ENCODE measurements at regions not wholly inside any gene's neighbourhood (a gene's known extent, or its start where the extent isn't known, plus 50 kb on each side); places are given as distances from the start of the nearest gene placed in this dataset.

DNA sequence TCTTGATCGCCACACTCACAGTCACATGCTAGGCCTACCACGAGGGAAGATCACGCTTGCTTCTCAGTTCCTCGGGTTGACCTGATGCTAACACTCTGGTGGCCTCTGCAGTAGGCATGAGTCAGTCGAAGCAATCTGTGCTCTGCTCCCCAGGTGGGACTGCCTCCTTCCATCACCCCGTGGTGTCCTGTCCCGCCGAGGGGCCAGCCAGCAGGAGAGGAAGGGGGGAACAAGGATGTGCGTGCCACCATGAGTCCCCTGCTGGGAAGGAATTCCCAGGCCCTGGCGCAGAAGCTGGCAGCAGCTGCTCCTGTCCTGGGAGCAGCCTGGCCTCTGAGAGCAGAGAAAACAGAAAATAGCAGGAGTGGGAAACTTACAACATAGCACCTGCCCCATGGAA is 695.0 kb upstream of the NRP1 start:
- H3K4me2 ChIP-seq (ENCODE audit: control insufficient read depth, extremely low read depth, insufficient read depth, low read depth, low read length), result no peak overlapping the region
- H3K4me3 ChIP-seq (ENCODE audit: control insufficient read depth in 2 of 3, extremely low read depth in 1 of 3, insufficient read depth in 2 of 3, low read depth in 1 of 3, low read length in 3 of 3), result no peak overlapping the region
- no peaks in the 10 kb centered on the region for H3K9me1 ChIP-seq (ENCODE audit: control insufficient read depth, extremely low read depth, insufficient read depth, low read length)
- no peak for TF ChIP-seq EZH2 (IDR thresholded peaks at IDR 0.05; ENCODE audit: low read length)
- TF ChIP-seq, protein P1, sequence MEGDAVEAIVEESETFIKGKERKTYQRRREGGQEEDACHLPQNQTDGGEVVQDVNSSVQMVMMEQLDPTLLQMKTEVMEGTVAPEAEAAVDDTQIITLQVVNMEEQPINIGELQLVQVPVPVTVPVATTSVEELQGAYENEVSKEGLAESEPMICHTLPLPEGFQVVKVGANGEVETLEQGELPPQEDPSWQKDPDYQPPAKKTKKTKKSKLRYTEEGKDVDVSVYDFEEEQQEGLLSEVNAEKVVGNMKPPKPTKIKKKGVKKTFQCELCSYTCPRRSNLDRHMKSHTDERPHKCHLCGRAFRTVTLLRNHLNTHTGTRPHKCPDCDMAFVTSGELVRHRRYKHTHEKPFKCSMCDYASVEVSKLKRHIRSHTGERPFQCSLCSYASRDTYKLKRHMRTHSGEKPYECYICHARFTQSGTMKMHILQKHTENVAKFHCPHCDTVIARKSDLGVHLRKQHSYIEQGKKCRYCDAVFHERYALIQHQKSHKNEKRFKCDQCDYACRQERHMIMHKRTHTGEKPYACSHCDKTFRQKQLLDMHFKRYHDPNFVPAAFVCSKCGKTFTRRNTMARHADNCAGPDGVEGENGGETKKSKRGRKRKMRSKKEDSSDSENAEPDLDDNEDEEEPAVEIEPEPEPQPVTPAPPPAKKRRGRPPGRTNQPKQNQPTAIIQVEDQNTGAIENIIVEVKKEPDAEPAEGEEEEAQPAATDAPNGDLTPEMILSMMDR (optimal IDR thresholded peaks at IDR 0.05 in 1 of 3, IDR thresholded peaks at IDR 0.05 in 1 of 3, conservative IDR thresholded peaks at IDR 0.05 in 1 of 3; ENCODE audit: extremely low read depth in 1 of 3, insufficient read depth in 2 of 3, low read length in 3 of 3), result no peak
- H3K4me1 ChIP-seq (ENCODE audit: control insufficient read depth, extremely low read depth, insufficient read depth, low read length), result no peaks in the 10 kb centered on the region
- no peak overlapping the region for H3K27ac ChIP-seq (ENCODE audit: control insufficient read depth, insufficient read depth, low read length)
- FAIRE-seq, result no peak
- H4K20me1 ChIP-seq (ENCODE audit: control insufficient read depth, extremely low read depth, insufficient read depth, low read length), result no peaks in the 10 kb centered on the region
- H3K79me2 ChIP-seq (ENCODE audit: control insufficient read depth, insufficient read depth, low read length), result no peaks in the 10 kb centered on the region
- no peak overlapping the region for H2AFZ ChIP-seq (ENCODE audit: control insufficient read depth, low read length)
- dilution Hi-C loops (cut with MboI; ENCODE audit: extremely low pct_ligation_motif_present, low sequenced_read_pairs), result no loop called here
- no peaks in the 10 kb centered on the region for H3K36me3 ChIP-seq (ENCODE audit: control insufficient read depth in 2 of 2, extremely low read depth in 1 of 2, insufficient read depth in 2 of 2, low read length in 2 of 2)
- DNase-seq (ENCODE audit: low read depth, low spot score), result no peak
- H3K9me3 ChIP-seq (ENCODE audit: control insufficient read depth, low read depth, low read length), result no peaks in the 10 kb centered on the region
- no peak overlapping the region for H3K9ac ChIP-seq (ENCODE audit: control insufficient read depth, extremely low read depth, insufficient read depth, low read length)
- no peaks in the 10 kb centered on the region for H3K27me3 ChIP-seq (ENCODE audit: control insufficient read depth, extremely low read depth, insufficient read depth, low read length)

DNA sequence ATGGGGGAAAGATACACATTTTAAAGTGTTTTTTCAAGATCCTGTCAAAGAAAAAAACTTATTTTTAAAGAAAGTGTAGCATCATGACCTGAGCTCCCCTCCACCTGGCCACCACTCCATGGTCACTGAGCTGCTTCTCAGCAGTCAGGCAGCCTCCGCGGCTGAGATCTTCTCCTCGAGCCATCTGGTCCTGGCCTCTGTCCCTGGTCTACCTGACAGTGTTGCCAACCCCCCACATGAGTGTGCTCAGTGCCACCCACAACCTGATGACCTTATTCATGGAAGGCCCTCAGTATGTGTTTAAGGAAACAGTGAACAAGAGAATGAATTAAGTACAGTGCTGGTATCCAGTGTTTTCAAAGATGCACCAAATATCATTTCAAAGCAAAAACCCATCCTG is 694.5 kb upstream of the NRP1 start:
- Histone ChIP-seq H3K79me2 (ENCODE audit: control insufficient read depth, insufficient read depth, low read length) (no peaks in the 10 kb centered on the region), H3K4me3 (ENCODE audit: control insufficient read depth in 2 of 3, extremely low read depth in 1 of 3, insufficient read depth in 2 of 3, low read depth in 1 of 3, low read length in 3 of 3) (no peak overlapping the region), H3K9me1 (ENCODE audit: control insufficient read depth, extremely low read depth, insufficient read depth, low read length) (no peaks in the 10 kb centered on the region), H3K36me3 (ENCODE audit: control insufficient read depth in 2 of 2, extremely low read depth in 1 of 2, insufficient read depth in 2 of 2, low read length in 2 of 2) (no peaks in the 10 kb centered on the region), H3K4me1 (ENCODE audit: control insufficient read depth, extremely low read depth, insufficient read depth, low read length) (no peaks in the 10 kb centered on the region), H3K9ac (ENCODE audit: control insufficient read depth, extremely low read depth, insufficient read depth, low read length) (no peak overlapping the region), H2AFZ (ENCODE audit: control insufficient read depth, low read length) (no peak overlapping the region), H3K27ac (ENCODE audit: control insufficient read depth, insufficient read depth, low read length) (no peak overlapping the region), H3K27me3 (ENCODE audit: control insufficient read depth, extremely low read depth, insufficient read depth, low read length) (no peaks in the 10 kb centered on the region), H4K20me1 (ENCODE audit: control insufficient read depth, extremely low read depth, insufficient read depth, low read length) (no peaks in the 10 kb centered on the region), H3K4me2 (ENCODE audit: control insufficient read depth, extremely low read depth, insufficient read depth, low read depth, low read length) (no peak overlapping the region), H3K9me3 (ENCODE audit: control insufficient read depth, low read depth, low read length) (no peaks in the 10 kb centered on the region)
- dilution Hi-C loops (cut with MboI; ENCODE audit: extremely low pct_ligation_motif_present, low sequenced_read_pairs), result no loop called here
- TF ChIP-seq EZH2 (IDR thresholded peaks at IDR 0.05; ENCODE audit: low read length), result no peak
- TF ChIP-seq, protein P1 (optimal IDR thresholded peaks at IDR 0.05 in 1 of 3, IDR thresholded peaks at IDR 0.05 in 1 of 3, conservative IDR thresholded peaks at IDR 0.05 in 1 of 3; ENCODE audit: extremely low read depth in 1 of 3, insufficient read depth in 2 of 3, low read length in 3 of 3), result no peak
- DNase-seq (ENCODE audit: low read depth, low spot score) (no peak), FAIRE-seq (no peak)

Data from keratinocyte (primary cell).